B cell (primary cell): ENCODE measurements at regions not wholly inside any gene's neighbourhood (a gene's known extent, or its start where the extent isn't known, plus 50 kb on each side); places are given as distances from the start of the nearest gene placed in this dataset.

Experiments
- ATAC-seq: fragments of 200-7000 bp; cut with Tn5 transposase; one replicate; pipeline ENCODE4 v1.10.0; 2021; ENCODE audit warnings: low read depth, mild to moderate bottlenecking, moderate number of reproducible peaks, moderate library complexity
- CTCF ChIA-PET: fragments of 350-600 bp; sonication (Branson Sonifier 250); formaldehyde crosslinking; loops from one replicate; lab custom pipeline; 2021; ENCODE audit warnings: antibody characterized with exemption, inconsistent platforms; lab: Charles Lee
- POLR2A ChIA-PET: fragments of 350-600 bp; sonication (Branson Sonifier 250); formaldehyde crosslinking; loops from one replicate; lab custom pipeline; 2021; ENCODE audit warnings: antibody characterized with exemption; lab: Charles Lee
- DNase-seq: peaks from one replicate; pipeline ENCODE4 v3.0.0; 2013
- H2AFZ ChIP-seq: 2 replicates; pipeline ENCODE4 v1.6.1; 2012; ENCODE audit warnings: mild to moderate bottlenecking, low read depth, low read length; ENCODE audit not compliant: insufficient read depth, poor library complexity, severe bottlenecking
- H3K27ac ChIP-seq, 2 donors: 1 replicate in 1 of 2; 2 replicates in 1 of 2; pipeline ENCODE4 v1.5.1; 2012 to 2013; ENCODE audit warnings: low read length in 2 of 2, mild to moderate bottlenecking in 2 of 2, moderate library complexity in 1 of 2
- H3K27me3 ChIP-seq, 4 experiments: fragments of 200-600 bp in 1 of 4; sonication (generic) in 1 of 4; replicated peaks in 1 of 4; 1 replicate in 2 of 4; 2 replicates in 2 of 4; pipeline versions ENCODE4 v1.6.1 to v1.7.0; 2013 to 2016; ENCODE audit warnings: low read length in 3 of 4, mild to moderate bottlenecking in 2 of 4, mixed read lengths in 1 of 4, moderate library complexity in 1 of 4; ENCODE audit not compliant: insufficient read depth in 4 of 4, control insufficient read depth in 3 of 4; ENCODE audit errors: control extremely low read depth in 1 of 4
- H3K36me3 ChIP-seq, 2 experiments: replicated peaks in 1 of 2; 1 replicate in 1 of 2; 2 replicates in 1 of 2; pipeline versions ENCODE4 v1.6.1 to v1.7.1; 2013; ENCODE audit warnings: low read length in 1 of 2; ENCODE audit not compliant: insufficient read depth in 2 of 2, control insufficient read depth in 1 of 2; ENCODE audit errors: control extremely low read depth in 1 of 2, extremely low read depth in 1 of 2
- H3K4me1 ChIP-seq, 2 donors: fragments of 200-600 bp in 1 of 2; sonication (generic) in 1 of 2; 1 replicate in 1 of 2; 2 replicates in 1 of 2; pipeline versions ENCODE4 v1.5.1 to v1.6.1; 2013 to 2017; ENCODE audit warnings: low read length in 2 of 2; ENCODE audit not compliant: control insufficient read depth in 2 of 2, insufficient read depth in 2 of 2
- H3K4me2 ChIP-seq: replicated peaks from 2 replicates; pipeline ENCODE3; 2012; ENCODE audit warnings: mild to moderate bottlenecking, low read depth, low read length; ENCODE audit not compliant: poor library complexity, severe bottlenecking
- H3K4me3 ChIP-seq, 5 experiments: fragments of 200-600 bp in 1 of 5; sonication (generic) in 1 of 5; 1 replicate in 3 of 5; 2 replicates in 2 of 5; pipeline versions ENCODE4 v1.5.1 to v1.7.0; 2011 to 2016; ENCODE audit warnings: low read length in 4 of 5, mild to moderate bottlenecking in 4 of 5, low read depth in 2 of 5, control low read depth in 1 of 5, moderate library complexity in 1 of 5; ENCODE audit not compliant: insufficient read depth in 1 of 5; ENCODE audit errors: control extremely low read depth in 1 of 5, extremely low read depth in 1 of 5
- H3K79me2 ChIP-seq: fragments of 200-600 bp; sonication (generic); one replicate; pipeline ENCODE4 v1.6.0; 2016; ENCODE audit warnings: low read length; ENCODE audit not compliant: control insufficient read depth, insufficient read depth
- H3K9ac ChIP-seq: fragments of 200-600 bp; sonication (generic); 2 replicates; pipeline ENCODE4 v1.6.1; 2017; ENCODE audit warnings: mild to moderate bottlenecking, low read length, moderate library complexity
- H3K9me3 ChIP-seq, 3 donors: one replicate each; pipeline versions ENCODE4 v1.6.1 to v1.7.1; 2013; ENCODE audit warnings: low read length in 2 of 3; ENCODE audit not compliant: control insufficient read depth in 2 of 3, insufficient read depth in 1 of 3; ENCODE audit errors: control extremely low read depth in 1 of 3
- H4K20me1 ChIP-seq: 2 replicates; pipeline ENCODE4 v1.6.0; 2012; ENCODE audit warnings: mild to moderate bottlenecking, low read length; ENCODE audit not compliant: insufficient read depth, control insufficient read depth, poor library complexity, severe bottlenecking
- H3K27ac Mint-ChIP-seq: one replicate; pipeline ENCODE4 v1.8.0; 2021; ENCODE audit warnings: mixed read lengths
- H3K27me3 Mint-ChIP-seq: one replicate; pipeline ENCODE4 v1.8.0; 2021; ENCODE audit warnings: mixed read lengths
- H3K4me1 Mint-ChIP-seq: one replicate; pipeline ENCODE4 v1.8.0; 2021; ENCODE audit warnings: mixed read lengths
- H3K4me3 Mint-ChIP-seq: one replicate; pipeline ENCODE4 v1.8.0; 2021; ENCODE audit warnings: mixed read lengths
- H3K9me3 Mint-ChIP-seq: one replicate; pipeline ENCODE4 v1.8.0; 2022; ENCODE audit warnings: mixed read lengths; ENCODE audit not compliant: insufficient read depth
- EZH2 ChIP-seq: IDR thresholded peaks from 2 replicates; pipeline ENCODE4 v1.6.1; 2012; ENCODE audit warnings: borderline replicate concordance, low read depth, mild to moderate bottlenecking, moderate library complexity, low read length; ENCODE audit not compliant: insufficient read depth, poor library complexity, severe bottlenecking
- WGBS: methylation state at CpG from one replicate; pipeline ENCODE4 v1.1.5; 2013; ENCODE audit warnings: missing lambda C conversion rate; ENCODE audit not compliant: insufficient coverage; 5-methylcytosine and 5-hydroxymethylcytosine counted together
- intact Hi-C: fragments of 100-400 bp; cut with micrococcal nuclease; formaldehyde crosslinking; loops from one replicate; pipeline ENCODE4 v1.10.0; 2022
- TF ChIP-seq, protein P1 (sequence below): fragments of 200-600 bp; IDR thresholded peaks from one replicate; pipeline ENCODE4 v1.8.0; 2022; ENCODE audit warnings: antibody characterized with exemption, mild to moderate bottlenecking

DNA sequence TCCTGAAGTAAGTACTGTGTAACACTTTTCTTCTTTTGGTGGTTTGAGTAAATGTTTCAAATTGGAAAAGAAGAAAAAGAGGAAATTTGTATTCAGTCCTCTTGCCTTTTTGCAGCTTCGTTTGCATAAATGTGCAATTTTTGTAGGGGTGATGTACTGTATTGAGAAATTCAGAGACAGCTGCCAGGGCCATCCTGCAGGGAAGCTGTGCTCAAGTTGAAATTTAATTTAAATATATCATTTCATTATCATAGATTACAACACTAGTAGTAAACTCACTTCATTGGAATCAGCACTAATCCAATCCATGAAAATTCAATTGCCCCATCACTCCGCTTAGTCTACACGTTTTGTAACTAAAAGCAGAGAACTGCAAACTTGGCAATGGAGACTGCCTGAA lies 415.4 kb downstream of the DNAJB9 start:
- intact Hi-C loops = no loop called here
- 100% methylated on average over 1 of the region's 3 CpGs for WGBS

GRCh38 chr7:108989319-108989718 lies 419.6 kb downstream of the DNAJB9 start:
- CTCF ChIA-PET = no interaction called here
- intact Hi-C loops = no loop called here
- H3K79me2 ChIP-seq = no peaks in the 10 kb centered on the region
- H3K27ac ChIP-seq = no peak overlapping the region
- POLR2A ChIA-PET = no interaction called here
- no peak overlapping the region for H2AFZ ChIP-seq
- Mint-ChIP-seq H3K9me3 (no peaks in the 10 kb centered on the region), H3K4me3 (no peak overlapping the region), H3K27ac (no peak overlapping the region), H3K4me1 (no peaks in the 10 kb centered on the region), H3K27me3 (no peaks in the 10 kb centered on the region)
- no peak for ATAC-seq
- H3K9me3 ChIP-seq = peaks cover 0 to under 1% (median 0%) of the 10 kb centered on the region in 3 donors
- H3K36me3 ChIP-seq = no peaks in the 10 kb centered on the region
- H3K4me1 ChIP-seq = no peaks in the 10 kb centered on the region
- no peak overlapping the region for H3K9ac ChIP-seq
- H3K4me2 ChIP-seq = no peak overlapping the region
- no peaks in the 10 kb centered on the region for H3K27me3 ChIP-seq
- TF ChIP-seq, protein P1, sequence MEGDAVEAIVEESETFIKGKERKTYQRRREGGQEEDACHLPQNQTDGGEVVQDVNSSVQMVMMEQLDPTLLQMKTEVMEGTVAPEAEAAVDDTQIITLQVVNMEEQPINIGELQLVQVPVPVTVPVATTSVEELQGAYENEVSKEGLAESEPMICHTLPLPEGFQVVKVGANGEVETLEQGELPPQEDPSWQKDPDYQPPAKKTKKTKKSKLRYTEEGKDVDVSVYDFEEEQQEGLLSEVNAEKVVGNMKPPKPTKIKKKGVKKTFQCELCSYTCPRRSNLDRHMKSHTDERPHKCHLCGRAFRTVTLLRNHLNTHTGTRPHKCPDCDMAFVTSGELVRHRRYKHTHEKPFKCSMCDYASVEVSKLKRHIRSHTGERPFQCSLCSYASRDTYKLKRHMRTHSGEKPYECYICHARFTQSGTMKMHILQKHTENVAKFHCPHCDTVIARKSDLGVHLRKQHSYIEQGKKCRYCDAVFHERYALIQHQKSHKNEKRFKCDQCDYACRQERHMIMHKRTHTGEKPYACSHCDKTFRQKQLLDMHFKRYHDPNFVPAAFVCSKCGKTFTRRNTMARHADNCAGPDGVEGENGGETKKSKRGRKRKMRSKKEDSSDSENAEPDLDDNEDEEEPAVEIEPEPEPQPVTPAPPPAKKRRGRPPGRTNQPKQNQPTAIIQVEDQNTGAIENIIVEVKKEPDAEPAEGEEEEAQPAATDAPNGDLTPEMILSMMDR = no peak
- TF ChIP-seq EZH2 = no peak
- no peak overlapping the region for H3K4me3 ChIP-seq
- no peaks in the 10 kb centered on the region for H4K20me1 ChIP-seq
- DNase-seq = no peak
- whole genome bisulfite sequencing = 100% methylated on average over 1 of the region's 2 CpGs

More for the DNA sequence above, 415.4 kb downstream of the DNAJB9 start:
- Mint-ChIP-seq H3K9me3 (no peaks in the 10 kb centered on the region), H3K4me3 (no peak overlapping the region), H3K27me3 (no peaks in the 10 kb centered on the region), H3K4me1 (no peaks in the 10 kb centered on the region), H3K27ac (no peak overlapping the region)
- no peak overlapping the region for H3K9ac ChIP-seq
- no peaks in the 10 kb centered on the region for H3K27me3 ChIP-seq
- ATAC-seq (no peak), DNase-seq (no peak)
- no peak overlapping the region for H3K27ac ChIP-seq
- peaks cover 0 to 3% (median 0%) of the 10 kb centered on the region in 3 donors for H3K9me3 ChIP-seq
- H2AFZ ChIP-seq = no peak overlapping the region
- H3K4me3 ChIP-seq = no peak overlapping the region
- no peak overlapping the region for H3K4me2 ChIP-seq
- H3K4me1 ChIP-seq = no peaks in the 10 kb centered on the region
- POLR2A ChIA-PET = no interaction called here
- no peaks in the 10 kb centered on the region for H3K36me3 ChIP-seq
- no peaks in the 10 kb centered on the region for H3K79me2 ChIP-seq
- H4K20me1 ChIP-seq = no peaks in the 10 kb centered on the region
- CTCF ChIA-PET = no interaction called here
- TF ChIP-seq, protein P1 = no peak
- TF ChIP-seq EZH2 = no peak
